HL-60 (cell line): ENCODE measurements at regions not wholly inside any gene's neighbourhood (a gene's known extent, or its start where the extent isn't known, plus 50 kb on each side); places are given as distances from the start of the nearest gene placed in this dataset.

Source experiments
- DNase-seq, 2 experiments: peaks; one replicate each; pipeline ENCODE4 v3.0.0-alpha.2; 2010 to 2020; ENCODE audit warnings: low read depth in 1 of 2, low spot score in 1 of 2
- H3K27ac ChIP-seq: fragments of 250-450 bp; sonication (Bioruptor Pico); replicated peaks from 2 replicates; pipeline ENCODE4 v1.5.1; 2020; ENCODE audit warnings: mild to moderate bottlenecking, moderate library complexity
- H3K27me3 ChIP-seq: fragments of 250-450 bp; sonication (Bioruptor Pico); 2 replicates; pipeline ENCODE4 v1.5.1; 2021; ENCODE audit warnings: mild to moderate bottlenecking, moderate library complexity; ENCODE audit not compliant: insufficient read depth, poor library complexity, severe bottlenecking
- H3K4me3 ChIP-seq: replicated peaks from 2 replicates; pipeline ENCODE4 v1.5.1; 2011; ENCODE audit warnings: mild to moderate bottlenecking, control low read depth, low read length; ENCODE audit not compliant: insufficient read depth
- GABPA ChIP-seq: IDR thresholded peaks from 2 replicates; pipeline ENCODE4 v1.6.1; 2012; ENCODE audit warnings: low read depth
- POLR2AphosphoS5 ChIP-seq: IDR thresholded peaks from 2 replicates; pipeline ENCODE4 v1.6.1; 2012; ENCODE audit warnings: low read depth
- SPI1 ChIP-seq: IDR thresholded peaks from 2 replicates; pipeline ENCODE4 v1.6.1; 2012; ENCODE audit warnings: low read depth, mild to moderate bottlenecking, borderline replicate concordance
- TF ChIP-seq, protein P1 (sequence below): IDR thresholded peaks from one replicate; pipeline ENCODE4 v1.5.1; 2011; ENCODE audit warnings: low read length, control low read depth, inconsistent platforms; ENCODE audit not compliant: insufficient read depth
- TF ChIP-seq, protein P2 (sequence below): IDR thresholded peaks from 2 replicates; pipeline ENCODE4 v1.6.1; 2012; ENCODE audit warnings: low read depth; ENCODE audit not compliant: insufficient replicate concordance

DNA sequence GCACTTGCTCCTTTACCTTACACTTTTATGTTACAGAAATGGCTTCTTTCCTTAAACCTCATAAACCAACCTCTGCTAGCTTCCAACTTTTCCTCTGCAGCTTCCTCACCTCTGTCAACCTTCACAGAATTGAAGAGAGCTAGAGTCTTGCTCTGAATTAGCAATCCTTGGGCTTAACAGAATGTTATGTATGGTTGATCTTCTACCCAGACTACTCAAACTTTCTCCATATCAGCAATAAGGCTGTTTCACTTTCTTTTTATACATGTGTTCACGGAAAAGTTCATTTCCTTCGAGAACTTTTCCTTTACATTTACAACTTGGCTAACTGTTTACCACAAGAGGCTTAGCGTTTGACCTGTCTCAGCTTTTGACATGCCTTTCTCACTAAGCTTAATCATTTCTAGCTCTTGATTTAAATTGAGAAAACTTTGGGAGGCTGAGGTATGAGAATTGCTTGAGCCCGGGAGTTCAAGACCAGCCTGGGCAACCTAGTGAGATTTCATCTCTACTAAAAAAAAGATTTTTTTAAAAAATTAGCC, 207.3 kb downstream of the BMP7 start:
- DNase-seq: no peak
- Histone ChIP-seq H3K4me3 (no peak overlapping the region), H3K27ac (no peak overlapping the region), H3K27me3 (peaks cover 2% of the 10 kb centered on the region)
- TF ChIP-seq POLR2AphosphoS5: no peak
- TF ChIP-seq, protein P1, sequence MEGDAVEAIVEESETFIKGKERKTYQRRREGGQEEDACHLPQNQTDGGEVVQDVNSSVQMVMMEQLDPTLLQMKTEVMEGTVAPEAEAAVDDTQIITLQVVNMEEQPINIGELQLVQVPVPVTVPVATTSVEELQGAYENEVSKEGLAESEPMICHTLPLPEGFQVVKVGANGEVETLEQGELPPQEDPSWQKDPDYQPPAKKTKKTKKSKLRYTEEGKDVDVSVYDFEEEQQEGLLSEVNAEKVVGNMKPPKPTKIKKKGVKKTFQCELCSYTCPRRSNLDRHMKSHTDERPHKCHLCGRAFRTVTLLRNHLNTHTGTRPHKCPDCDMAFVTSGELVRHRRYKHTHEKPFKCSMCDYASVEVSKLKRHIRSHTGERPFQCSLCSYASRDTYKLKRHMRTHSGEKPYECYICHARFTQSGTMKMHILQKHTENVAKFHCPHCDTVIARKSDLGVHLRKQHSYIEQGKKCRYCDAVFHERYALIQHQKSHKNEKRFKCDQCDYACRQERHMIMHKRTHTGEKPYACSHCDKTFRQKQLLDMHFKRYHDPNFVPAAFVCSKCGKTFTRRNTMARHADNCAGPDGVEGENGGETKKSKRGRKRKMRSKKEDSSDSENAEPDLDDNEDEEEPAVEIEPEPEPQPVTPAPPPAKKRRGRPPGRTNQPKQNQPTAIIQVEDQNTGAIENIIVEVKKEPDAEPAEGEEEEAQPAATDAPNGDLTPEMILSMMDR: no peak
- no peak for TF ChIP-seq GABPA
- TF ChIP-seq SPI1: no peak
- TF ChIP-seq, protein P2, sequence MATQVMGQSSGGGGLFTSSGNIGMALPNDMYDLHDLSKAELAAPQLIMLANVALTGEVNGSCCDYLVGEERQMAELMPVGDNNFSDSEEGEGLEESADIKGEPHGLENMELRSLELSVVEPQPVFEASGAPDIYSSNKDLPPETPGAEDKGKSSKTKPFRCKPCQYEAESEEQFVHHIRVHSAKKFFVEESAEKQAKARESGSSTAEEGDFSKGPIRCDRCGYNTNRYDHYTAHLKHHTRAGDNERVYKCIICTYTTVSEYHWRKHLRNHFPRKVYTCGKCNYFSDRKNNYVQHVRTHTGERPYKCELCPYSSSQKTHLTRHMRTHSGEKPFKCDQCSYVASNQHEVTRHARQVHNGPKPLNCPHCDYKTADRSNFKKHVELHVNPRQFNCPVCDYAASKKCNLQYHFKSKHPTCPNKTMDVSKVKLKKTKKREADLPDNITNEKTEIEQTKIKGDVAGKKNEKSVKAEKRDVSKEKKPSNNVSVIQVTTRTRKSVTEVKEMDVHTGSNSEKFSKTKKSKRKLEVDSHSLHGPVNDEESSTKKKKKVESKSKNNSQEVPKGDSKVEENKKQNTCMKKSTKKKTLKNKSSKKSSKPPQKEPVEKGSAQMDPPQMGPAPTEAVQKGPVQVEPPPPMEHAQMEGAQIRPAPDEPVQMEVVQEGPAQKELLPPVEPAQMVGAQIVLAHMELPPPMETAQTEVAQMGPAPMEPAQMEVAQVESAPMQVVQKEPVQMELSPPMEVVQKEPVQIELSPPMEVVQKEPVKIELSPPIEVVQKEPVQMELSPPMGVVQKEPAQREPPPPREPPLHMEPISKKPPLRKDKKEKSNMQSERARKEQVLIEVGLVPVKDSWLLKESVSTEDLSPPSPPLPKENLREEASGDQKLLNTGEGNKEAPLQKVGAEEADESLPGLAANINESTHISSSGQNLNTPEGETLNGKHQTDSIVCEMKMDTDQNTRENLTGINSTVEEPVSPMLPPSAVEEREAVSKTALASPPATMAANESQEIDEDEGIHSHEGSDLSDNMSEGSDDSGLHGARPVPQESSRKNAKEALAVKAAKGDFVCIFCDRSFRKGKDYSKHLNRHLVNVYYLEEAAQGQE: no peak

DNA sequence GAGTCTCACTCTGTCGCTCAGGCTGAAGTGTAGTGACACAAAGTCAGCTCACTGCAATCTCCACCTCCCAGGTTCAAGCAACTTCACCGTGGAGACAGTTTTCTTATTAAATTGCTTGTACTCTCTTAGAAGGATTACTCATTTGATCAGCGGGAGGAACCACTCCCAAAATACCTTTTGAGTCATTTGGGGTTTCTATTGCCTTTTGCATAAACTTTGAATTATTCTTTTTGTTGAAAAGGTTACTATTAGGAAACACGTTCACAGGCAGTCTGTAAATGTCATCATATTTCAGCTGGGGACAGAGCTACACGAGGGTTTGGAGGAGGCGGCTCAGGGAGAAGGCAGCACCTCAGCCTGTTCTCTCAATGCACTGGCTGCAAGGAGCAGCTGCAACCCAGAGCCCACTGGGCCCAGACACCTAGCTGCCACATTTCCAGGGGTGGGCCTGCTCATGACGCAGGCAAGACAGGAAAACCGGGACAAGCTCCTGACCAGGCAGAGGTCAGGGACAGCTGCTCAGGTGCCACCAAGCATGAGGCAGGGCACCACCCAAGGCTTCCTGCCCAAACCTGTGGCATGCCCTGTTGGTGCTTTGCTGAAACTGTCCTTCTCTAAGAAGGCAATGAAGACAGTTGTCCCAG, 205.9 kb downstream of the BMP7 start:
- H3K4me3 ChIP-seq: no peak overlapping the region
- peaks cover 2% of the 10 kb centered on the region for H3K27me3 ChIP-seq
- TF ChIP-seq, protein P2: no peak
- TF ChIP-seq POLR2AphosphoS5 (no peak), GABPA (no peak), SPI1 (no peak)
- DNase-seq: no peak
- H3K27ac ChIP-seq: no peak overlapping the region

DNA sequence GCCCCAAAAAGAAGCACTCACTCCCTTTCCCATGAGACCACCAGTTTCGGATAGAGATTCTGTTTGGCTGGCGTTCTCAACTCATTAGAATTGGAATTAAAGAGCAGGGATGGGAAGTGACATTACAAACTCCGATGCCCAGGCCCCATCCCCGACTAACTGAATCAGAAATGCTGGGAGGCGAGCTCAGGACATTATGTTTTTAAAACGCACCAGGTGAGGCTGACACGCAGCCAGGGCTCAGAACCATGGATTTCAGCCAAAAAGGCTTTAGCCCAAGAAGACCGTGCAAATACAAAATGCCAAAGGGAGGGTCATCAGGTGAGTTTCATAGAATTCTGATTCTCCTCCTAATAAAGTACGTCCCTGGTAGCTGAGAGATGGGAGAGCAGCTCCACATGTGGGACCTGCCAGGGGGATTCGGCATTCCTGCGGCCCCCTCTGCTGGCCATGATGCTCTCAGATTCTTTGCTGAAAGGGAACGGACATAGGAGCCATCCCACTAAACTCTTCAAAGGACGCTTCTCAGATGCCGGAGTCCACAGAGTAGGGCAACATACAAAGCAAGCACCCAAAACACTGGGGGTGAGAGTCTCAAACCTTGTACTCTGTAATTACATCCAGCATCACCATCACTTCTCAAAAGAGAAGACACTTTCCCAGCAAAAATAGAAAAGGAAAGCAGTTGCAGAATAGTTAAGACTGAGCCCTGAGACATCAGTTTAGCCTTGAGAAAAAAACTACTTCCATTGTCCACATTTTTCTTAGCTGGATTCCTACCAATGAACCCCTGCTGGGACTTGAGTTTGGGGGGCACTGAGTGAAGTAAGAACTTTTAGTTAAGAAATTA, 205.2 kb downstream of the BMP7 start:
- peaks cover 2% of the 10 kb centered on the region for H3K27me3 ChIP-seq

More for the DNA sequence above, 205.2 kb downstream of the BMP7 start:
- DNase-seq: no peak
- no peak overlapping the region for H3K4me3 ChIP-seq
- no peak for TF ChIP-seq SPI1
- no peak for TF ChIP-seq POLR2AphosphoS5
- TF ChIP-seq, protein P1: no peak
- no peak for TF ChIP-seq GABPA
- TF ChIP-seq, protein P2: no peak
- H3K27ac ChIP-seq: no peak overlapping the region
